Activated T-helper 1 cell treated with anti-CD3 and anti-CD28 coated beads, Interleukin-12 subunit alpha, Interleukin-12 subunit beta, Interleukin-2, Interleukin-4 antibody, amounts not matched to agents 30 ng/mL and 10 ng/mL and 1 ng/mL, durations not matched to agents 14 hours and 24 hours and 36 hours (primary cell): ENCODE measurements at regions not wholly inside any gene's neighbourhood (a gene's known extent, or its start where the extent isn't known, plus 50 kb on each side); places are given as distances from the start of the nearest gene placed in this dataset.

ENCODE experiments used
- DNase-seq: peaks from one replicate; pipeline ENCODE4 v3.0.0; 2021; ENCODE audit warnings: low spot score
- H3K27ac Mint-ChIP-seq: one replicate; pipeline ENCODE4 v1.8.0; 2021; ENCODE audit warnings: mild to moderate bottlenecking, mixed read lengths
- H3K27me3 Mint-ChIP-seq: one replicate; pipeline ENCODE4 v1.8.0; 2022; ENCODE audit warnings: mild to moderate bottlenecking, moderate library complexity, mixed read lengths; ENCODE audit not compliant: insufficient read depth
- H3K36me3 Mint-ChIP-seq: one replicate; pipeline ENCODE4 v1.8.0; 2021; ENCODE audit warnings: low read depth, mixed read lengths
- H3K4me1 Mint-ChIP-seq: one replicate; pipeline ENCODE4 v1.8.0; 2021; ENCODE audit warnings: low read depth, mixed read lengths
- H3K4me3 Mint-ChIP-seq: one replicate; pipeline ENCODE4 v1.8.0; 2021; ENCODE audit warnings: mild to moderate bottlenecking, moderate library complexity, mixed read lengths
- H3K9me3 Mint-ChIP-seq: one replicate; pipeline ENCODE4 v1.8.0; 2021; ENCODE audit warnings: mixed read lengths
- intact Hi-C: fragments of 100-400 bp; cut with micrococcal nuclease; formaldehyde crosslinking; loops from one replicate; pipeline ENCODE4 v1.15.1; 2024

GRCh38 chr9:12195456-12195855 lies 497.7 kb upstream of the TYRP1 start:
- Mint-ChIP-seq H3K27me3 (no peaks in the 10 kb centered on the region), H3K9me3 (peaks cover 26% of the 10 kb centered on the region), H3K4me3 (no peak overlapping the region), H3K27ac (no peak overlapping the region), H3K4me1 (no peaks in the 10 kb centered on the region), H3K36me3 (no peaks in the 10 kb centered on the region)
- intact Hi-C loops, result no loop called here
- no peak for DNase-seq

- Mint-ChIP-seq H3K27me3 (no peaks in the 10 kb centered on the region), H3K27ac (no peak overlapping the region), H3K9me3 (peaks cover 18% of the 10 kb centered on the region), H3K36me3 (no peaks in the 10 kb centered on the region), H3K4me3 (no peak overlapping the region), H3K4me1 (no peaks in the 10 kb centered on the region)
- intact Hi-C loops, result no loop called here
- no peak for DNase-seq
Observed at GRCh38 chr9:12204512-12204911, 488.7 kb upstream of the TYRP1 start.

GRCh38 chr9:12212860-12213259 lies 480.3 kb upstream of the TYRP1 start:
- H3K27me3 Mint-ChIP-seq, result no peaks in the 10 kb centered on the region
- H3K27ac Mint-ChIP-seq, result no peak overlapping the region
- no peak for DNase-seq
- H3K9me3 Mint-ChIP-seq, result peaks cover 21% of the 10 kb centered on the region
- intact Hi-C loops, result no loop called here
- H3K4me1 Mint-ChIP-seq, result no peaks in the 10 kb centered on the region
- no peak overlapping the region for H3K4me3 Mint-ChIP-seq
- no peaks in the 10 kb centered on the region for H3K36me3 Mint-ChIP-seq

GRCh38 chr9:12221470-12221869 lies 471.7 kb upstream of the TYRP1 start:
- intact Hi-C loops, result no loop called here
- DNase-seq, result no peak
- Mint-ChIP-seq H3K4me3 (no peak overlapping the region), H3K4me1 (no peaks in the 10 kb centered on the region), H3K27ac (no peak overlapping the region), H3K9me3 (peaks cover 3% of the 10 kb centered on the region), H3K27me3 (no peaks in the 10 kb centered on the region), H3K36me3 (no peaks in the 10 kb centered on the region)

- no peaks in the 10 kb centered on the region for H3K27me3 Mint-ChIP-seq
- no peak for DNase-seq
- peaks cover 8% of the 10 kb centered on the region for H3K9me3 Mint-ChIP-seq
- H3K4me3 Mint-ChIP-seq, result no peak overlapping the region
- no peaks in the 10 kb centered on the region for H3K4me1 Mint-ChIP-seq
- intact Hi-C loops, result no loop called here
- no peaks in the 10 kb centered on the region for H3K36me3 Mint-ChIP-seq
- no peak overlapping the region for H3K27ac Mint-ChIP-seq
Observed at GRCh38 chr9:12224449-12224848, 468.7 kb upstream of the TYRP1 start.

- DNase-seq, result no peak
- peaks cover 32% of the 10 kb centered on the region for H3K9me3 Mint-ChIP-seq
- no peak overlapping the region for H3K27ac Mint-ChIP-seq
- H3K4me3 Mint-ChIP-seq, result no peak overlapping the region
- no peaks in the 10 kb centered on the region for H3K4me1 Mint-ChIP-seq
- intact Hi-C loops, result no loop called here
- H3K27me3 Mint-ChIP-seq, result no peaks in the 10 kb centered on the region
- H3K36me3 Mint-ChIP-seq, result no peaks in the 10 kb centered on the region
Observed at GRCh38 chr9:12230708-12231107, 462.5 kb upstream of the TYRP1 start.

- DNase-seq, result no peak
- H3K27ac Mint-ChIP-seq, result no peak overlapping the region
- no peaks in the 10 kb centered on the region for H3K27me3 Mint-ChIP-seq
- H3K36me3 Mint-ChIP-seq, result no peaks in the 10 kb centered on the region
- intact Hi-C loops, result no loop called here
- H3K4me3 Mint-ChIP-seq, result no peak overlapping the region
- H3K4me1 Mint-ChIP-seq, result no peaks in the 10 kb centered on the region
- H3K9me3 Mint-ChIP-seq, result peaks cover 32% of the 10 kb centered on the region
Observed at GRCh38 chr9:12231832-12232231, 461.4 kb upstream of the TYRP1 start.

GRCh38 chr9:12232836-12233235 lies 460.3 kb upstream of the TYRP1 start:
- H3K9me3 Mint-ChIP-seq, result peaks cover 38% of the 10 kb centered on the region
- no peak overlapping the region for H3K4me3 Mint-ChIP-seq
- H3K36me3 Mint-ChIP-seq, result no peaks in the 10 kb centered on the region
- H3K27me3 Mint-ChIP-seq, result no peaks in the 10 kb centered on the region
- H3K4me1 Mint-ChIP-seq, result no peaks in the 10 kb centered on the region
- H3K27ac Mint-ChIP-seq, result no peak overlapping the region
- DNase-seq, result no peak
- intact Hi-C loops, result no loop called here

- intact Hi-C loops, result no loop called here
- no peaks in the 10 kb centered on the region for H3K36me3 Mint-ChIP-seq
- H3K4me1 Mint-ChIP-seq, result no peaks in the 10 kb centered on the region
- H3K27ac Mint-ChIP-seq, result no peak overlapping the region
- H3K9me3 Mint-ChIP-seq, result peaks cover 45% of the 10 kb centered on the region
- no peaks in the 10 kb centered on the region for H3K27me3 Mint-ChIP-seq
- no peak for DNase-seq
- H3K4me3 Mint-ChIP-seq, result no peak overlapping the region
Observed at GRCh38 chr9:12253941-12254340, 439.2 kb upstream of the TYRP1 start.

- no peaks in the 10 kb centered on the region for H3K4me1 Mint-ChIP-seq
- H3K27me3 Mint-ChIP-seq, result no peaks in the 10 kb centered on the region
- no peak for DNase-seq
- H3K9me3 Mint-ChIP-seq, result peaks cover 45% of the 10 kb centered on the region
- no peak overlapping the region for H3K27ac Mint-ChIP-seq
- H3K4me3 Mint-ChIP-seq, result no peak overlapping the region
- intact Hi-C loops, result no loop called here
- no peaks in the 10 kb centered on the region for H3K36me3 Mint-ChIP-seq
Observed at GRCh38 chr9:12266758-12267157, 426.4 kb upstream of the TYRP1 start.

GRCh38 chr9:12271421-12271891 lies 421.7 kb upstream of the TYRP1 start:
- DNase-seq, result no peak
- intact Hi-C loops, result no loop called here
- no peak overlapping the region for H3K27ac Mint-ChIP-seq
- H3K4me3 Mint-ChIP-seq, result no peak overlapping the region
- no peaks in the 10 kb centered on the region for H3K4me1 Mint-ChIP-seq
- peaks cover 35% of the 10 kb centered on the region for H3K9me3 Mint-ChIP-seq
- no peaks in the 10 kb centered on the region for H3K36me3 Mint-ChIP-seq
- no peaks in the 10 kb centered on the region for H3K27me3 Mint-ChIP-seq

- no peak overlapping the region for H3K4me3 Mint-ChIP-seq
- no peak overlapping the region for H3K27ac Mint-ChIP-seq
- no peak for DNase-seq
- no peaks in the 10 kb centered on the region for H3K4me1 Mint-ChIP-seq
- no peaks in the 10 kb centered on the region for H3K36me3 Mint-ChIP-seq
- H3K9me3 Mint-ChIP-seq, result peaks cover 37% of the 10 kb centered on the region
- intact Hi-C loops, result no loop called here
- no peaks in the 10 kb centered on the region for H3K27me3 Mint-ChIP-seq
Observed at GRCh38 chr9:12272471-12273120, 420.6 kb upstream of the TYRP1 start.

- DNase-seq, result no peak
- Mint-ChIP-seq H3K4me3 (no peak overlapping the region), H3K27me3 (no peaks in the 10 kb centered on the region), H3K4me1 (no peaks in the 10 kb centered on the region), H3K9me3 (peaks cover 40% of the 10 kb centered on the region), H3K27ac (no peak overlapping the region), H3K36me3 (no peaks in the 10 kb centered on the region)
- intact Hi-C loops, result no loop called here
Observed at GRCh38 chr9:12274577-12274976, 418.6 kb upstream of the TYRP1 start.

- H3K27ac Mint-ChIP-seq, result no peak overlapping the region
- no peak for DNase-seq
- no peaks in the 10 kb centered on the region for H3K36me3 Mint-ChIP-seq
- no peaks in the 10 kb centered on the region for H3K4me1 Mint-ChIP-seq
- no peaks in the 10 kb centered on the region for H3K27me3 Mint-ChIP-seq
- peaks cover 31% of the 10 kb centered on the region for H3K9me3 Mint-ChIP-seq
- no peak overlapping the region for H3K4me3 Mint-ChIP-seq
- intact Hi-C loops, result no loop called here
Observed at GRCh38 chr9:12276505-12276904, 416.7 kb upstream of the TYRP1 start.
